ENCODE measurements at regions not wholly inside any gene's neighbourhood (a gene's known extent, or its start where the extent isn't known, plus 50 kb on each side); places are given as distances from the start of the nearest gene placed in this dataset.

GRCh38 chr10:47235484-47235883 lies 64.5 kb upstream of the GDF10 start:
- TF ChIP-seq CTCF (IDR thresholded peaks at IDR 0.05), result no peak
- TF ChIP-seq POLR2A (IDR thresholded peaks at IDR 0.05), result no peak
- TF ChIP-seq POLR2AphosphoS5 (IDR thresholded peaks at IDR 0.05; ENCODE audit: insufficient read depth in 1 of 2, low read depth in 1 of 2), result no peak

Measured in vagina (tissue), 2 donors.